Activated B cell treated with CpG ODN at 0.5 μM for 24 hours (primary cell): ENCODE measurements at regions not wholly inside any gene's neighbourhood (a gene's known extent, or its start where the extent isn't known, plus 50 kb on each side); places are given as distances from the start of the nearest gene placed in this dataset.

Source experiments
- ATAC-seq: fragments of 200-7000 bp; cut with Tn5 transposase; one replicate; pipeline ENCODE4 v1.10.0; 2021; ENCODE audit warnings: low read depth, mild to moderate bottlenecking, moderate library complexity
- CTCF ChIA-PET: fragments of 350-600 bp; sonication (Branson Sonifier 250); formaldehyde crosslinking; loops from one replicate; lab custom pipeline; 2021; ENCODE audit warnings: antibody characterized with exemption; lab: Charles Lee
- POLR2A ChIA-PET: fragments of 350-600 bp; sonication (Branson Sonifier 250); formaldehyde crosslinking; loops from one replicate; lab custom pipeline; 2021; ENCODE audit warnings: antibody characterized with exemption; lab: Charles Lee
- DNase-seq: peaks from one replicate; pipeline ENCODE4 v3.0.0; 2022
- H3K27ac Mint-ChIP-seq: one replicate; pipeline ENCODE4 v1.8.0; 2020; ENCODE audit warnings: mixed read lengths
- H3K27me3 Mint-ChIP-seq: one replicate; pipeline ENCODE4 v1.8.0; 2021; ENCODE audit warnings: mixed read lengths
- H3K36me3 Mint-ChIP-seq: one replicate; pipeline ENCODE4 v1.8.0; 2021; ENCODE audit warnings: low read depth, mixed read lengths
- H3K4me1 Mint-ChIP-seq: one replicate; pipeline ENCODE4 v1.8.0; 2021; ENCODE audit warnings: mixed read lengths
- H3K4me3 Mint-ChIP-seq: one replicate; pipeline ENCODE4 v1.8.0; 2020; ENCODE audit warnings: mild to moderate bottlenecking, mixed read lengths
- H3K9me3 Mint-ChIP-seq: one replicate; pipeline ENCODE4 v1.8.0; 2020; ENCODE audit warnings: mixed read lengths
- CTCF ChIP-seq: fragments of 200-600 bp; IDR thresholded peaks from one replicate; pipeline ENCODE4 v1.8.0; 2022; ENCODE audit warnings: antibody characterized with exemption, mild to moderate bottlenecking
- intact Hi-C: fragments of 100-400 bp; cut with micrococcal nuclease; formaldehyde crosslinking; loops from one replicate; pipeline ENCODE4 v1.15.1; 2024

DNA sequence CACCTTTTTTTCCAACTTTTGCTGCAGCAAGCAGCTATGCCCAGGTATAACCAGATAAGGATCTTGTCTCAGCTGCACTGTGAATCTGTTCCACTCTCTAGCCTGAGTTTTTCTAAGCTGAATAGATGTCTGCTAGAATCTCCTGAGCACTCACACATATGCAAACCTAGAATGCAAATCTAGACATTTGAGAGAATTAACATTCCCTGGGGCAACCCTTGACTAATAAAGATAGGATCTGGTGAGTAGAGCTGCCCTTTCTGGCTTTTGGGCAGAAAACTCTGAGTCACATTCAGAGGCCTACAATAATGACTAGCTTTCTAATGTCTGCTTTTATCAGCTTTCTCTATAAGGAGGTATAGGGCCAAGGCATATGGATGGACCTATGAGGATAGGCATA is 61.4 kb upstream of the BARHL2 start:
- Mint-ChIP-seq H3K27me3 (peaks cover 4% of the 10 kb centered on the region), H3K9me3 (no peaks in the 10 kb centered on the region)
- CTCF ChIA-PET = no interaction called here

DNA sequence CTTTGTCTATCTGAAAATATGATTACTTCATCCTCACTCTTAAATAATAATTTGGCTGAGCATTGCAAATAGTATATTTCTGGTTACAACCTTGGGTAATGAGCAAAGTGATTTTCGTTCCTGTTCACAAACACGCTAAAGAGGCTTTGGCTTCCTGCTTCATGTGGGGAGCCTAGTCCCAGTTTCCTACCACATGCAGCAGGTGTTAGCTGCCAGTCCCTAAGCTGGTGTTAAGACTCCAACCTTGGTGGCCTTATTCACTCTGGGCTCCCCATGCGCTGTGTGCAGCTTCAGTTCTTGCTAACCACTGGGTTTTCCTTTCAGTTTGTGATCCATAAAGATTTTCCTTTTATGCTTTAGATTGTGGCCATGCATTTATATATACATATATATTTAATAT is 56.7 kb upstream of the BARHL2 start:
- TF ChIP-seq CTCF = no peak
- intact Hi-C loops = no loop called here
- ATAC-seq (no peak), DNase-seq (no peak)
- POLR2A ChIA-PET = no interaction called here
- peaks cover 8% of the 10 kb centered on the region for H3K27me3 Mint-ChIP-seq
- CTCF ChIA-PET = no interaction called here
- no peaks in the 10 kb centered on the region for H3K4me1 Mint-ChIP-seq
- H3K4me3 Mint-ChIP-seq = no peak overlapping the region
- H3K27ac Mint-ChIP-seq = no peak overlapping the region
- H3K9me3 Mint-ChIP-seq = no peaks in the 10 kb centered on the region
- no peaks in the 10 kb centered on the region for H3K36me3 Mint-ChIP-seq

More for the DNA sequence above, 61.4 kb upstream of the BARHL2 start:
- no peak for ATAC-seq
- intact Hi-C loops = no loop called here
- DNase-seq = no peak
- TF ChIP-seq CTCF = no peak
- Mint-ChIP-seq H3K4me3 (no peak overlapping the region), H3K27ac (no peak overlapping the region), H3K4me1 (no peaks in the 10 kb centered on the region), H3K36me3 (no peaks in the 10 kb centered on the region)
- POLR2A ChIA-PET = no interaction called here

GRCh38 chr1:90768826-90769225 is 51.7 kb upstream of the BARHL2 start:
- intact Hi-C loops = no loop called here
- TF ChIP-seq CTCF = no peak
- no peaks in the 10 kb centered on the region for H3K4me1 Mint-ChIP-seq
- H3K27me3 Mint-ChIP-seq = peaks cover 17% of the 10 kb centered on the region
- CTCF ChIA-PET = interaction anchor here (1.1 kb wide), 1 partner anchor 47 kb away, joined by 3 read pairs; no protein-coding TSS in a partner anchor
- DNase-seq (no peak), ATAC-seq (no peak)
- no peak overlapping the region for H3K27ac Mint-ChIP-seq
- no peak overlapping the region for H3K4me3 Mint-ChIP-seq
- no peaks in the 10 kb centered on the region for H3K36me3 Mint-ChIP-seq
- H3K9me3 Mint-ChIP-seq = no peaks in the 10 kb centered on the region
- POLR2A ChIA-PET = no interaction called here

- no peak for TF ChIP-seq CTCF
- intact Hi-C loops = no loop called here
- no peak for DNase-seq
- Mint-ChIP-seq H3K4me3 (no peak overlapping the region), H3K4me1 (no peaks in the 10 kb centered on the region), H3K36me3 (no peaks in the 10 kb centered on the region), H3K9me3 (no peaks in the 10 kb centered on the region), H3K27ac (no peak overlapping the region), H3K27me3 (peaks cover 19% of the 10 kb centered on the region)
- POLR2A ChIA-PET = no interaction called here
- no peak for ATAC-seq
- CTCF ChIA-PET = interaction anchor here (1.1 kb wide), 1 partner anchor 47 kb away, joined by 3 read pairs; no protein-coding TSS in a partner anchor
Observed at GRCh38 chr1:90768098-90768497, 51.0 kb upstream of the BARHL2 start.
